ENCODE measurements at regions not wholly inside any gene's neighbourhood (a gene's known extent, or its start where the extent isn't known, plus 50 kb on each side); places are given as distances from the start of the nearest gene placed in this dataset.
"Not testable (repeated sequence)": the region's sequence is repeated elsewhere in the genome, so short reads cannot be mapped to it uniquely, and the experiment has no call there.

DNA sequence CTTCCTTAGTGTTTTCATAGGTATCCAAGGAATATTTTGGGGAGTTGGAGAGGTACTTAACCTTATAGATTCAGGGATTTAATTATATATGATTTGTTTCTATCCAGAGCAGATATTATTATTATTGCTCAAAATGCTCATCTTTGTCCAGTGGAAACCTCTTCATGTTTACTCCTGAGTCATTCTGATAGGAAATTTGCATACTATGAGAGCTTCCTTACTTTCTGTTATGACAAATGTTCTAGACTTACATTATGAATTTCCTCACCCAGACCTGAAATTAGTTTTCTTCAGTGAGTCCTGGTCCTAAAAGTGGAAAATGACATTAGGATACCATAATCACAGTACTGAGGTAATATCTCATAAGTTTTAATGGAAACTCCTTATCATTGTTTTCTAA lies 57.5 kb upstream of the PLPPR5 start:
- ATAC-seq (no peak), DNase-seq (no peak)
- intact Hi-C loops (cut with DNase I) = no loop called here

- intact Hi-C loops (cut with DNase I) = no loop called here
- ATAC-seq (no peak), DNase-seq (no peak)
Measured at GRCh38 chr1:99069146-99069545, 64.5 kb upstream of the PLPPR5 start.

GRCh38 chr1:99078529-99078928 lies 73.9 kb upstream of the PLPPR5 start:
- ATAC-seq = not testable (repeated sequence)

DNA sequence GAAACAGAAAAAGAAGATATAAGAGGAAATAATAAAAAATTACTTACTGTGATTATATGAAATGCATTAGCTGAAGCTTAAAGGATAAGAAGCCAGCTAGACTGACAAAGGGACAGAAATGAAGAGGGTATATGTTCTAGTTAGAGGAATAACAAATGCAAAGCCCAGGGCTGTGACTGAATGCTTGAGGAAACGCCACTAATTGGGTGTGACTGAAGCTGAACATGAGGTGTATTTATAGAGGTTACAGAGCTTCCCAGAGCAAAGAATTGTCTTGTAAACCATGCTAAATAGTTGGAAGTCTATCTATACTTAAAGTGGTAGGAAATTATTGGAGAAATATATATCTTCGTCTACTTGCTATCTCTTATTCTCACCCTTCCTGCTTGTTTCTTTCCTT lies 77.7 kb upstream of the PLPPR5 start:
- intact Hi-C loops (cut with DNase I) = no loop called here
- DNase-seq (no peak), ATAC-seq (no peak)

More at GRCh38 chr1:99078529-99078928, 73.9 kb upstream of the PLPPR5 start:
- DNase-seq; intact Hi-C loops (cut with DNase I): not testable (repeated sequence)

DNA sequence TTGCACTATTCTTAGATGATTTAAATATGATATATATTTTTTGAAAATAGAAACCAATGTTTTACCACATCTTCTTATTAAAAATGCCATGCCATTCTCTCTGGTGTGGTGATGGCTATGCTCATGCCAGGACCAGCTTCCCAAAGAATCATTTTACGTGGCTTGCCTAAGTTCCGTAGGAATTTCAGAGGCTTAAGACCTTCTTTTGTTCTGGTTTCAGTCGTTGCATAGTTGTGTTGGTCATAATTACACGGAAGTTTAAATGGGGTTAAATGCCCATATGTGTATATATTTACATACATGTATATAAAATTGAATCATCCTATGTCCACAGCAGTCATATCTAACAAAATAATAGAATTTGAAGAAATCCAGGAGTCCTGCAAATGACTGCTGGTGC lies 78.7 kb upstream of the PLPPR5 start:
- ATAC-seq (no peak), DNase-seq (no peak)
- intact Hi-C loops (cut with DNase I) = no loop called here

DNA sequence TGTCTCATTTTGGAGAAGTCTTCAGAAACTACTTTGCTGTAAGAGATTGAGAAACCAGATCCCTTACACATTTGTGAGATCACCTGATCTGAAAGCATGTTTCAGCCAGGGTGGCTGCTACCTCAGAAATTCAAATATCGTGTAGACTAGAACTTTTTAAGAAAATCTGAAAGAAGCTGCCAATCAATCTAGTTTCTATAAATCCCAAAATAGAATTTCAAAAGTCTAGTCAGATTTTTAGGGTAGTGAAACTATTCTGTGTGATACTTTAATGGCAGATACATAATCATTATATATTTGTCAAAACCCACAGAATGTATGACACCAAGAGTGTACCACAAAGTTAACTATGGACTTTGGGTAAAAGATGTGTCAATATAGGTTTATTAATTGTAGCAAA lies 79.9 kb upstream of the PLPPR5 start:
- intact Hi-C loops (cut with DNase I) = no loop called here
- ATAC-seq (no peak), DNase-seq (no peak)

DNA sequence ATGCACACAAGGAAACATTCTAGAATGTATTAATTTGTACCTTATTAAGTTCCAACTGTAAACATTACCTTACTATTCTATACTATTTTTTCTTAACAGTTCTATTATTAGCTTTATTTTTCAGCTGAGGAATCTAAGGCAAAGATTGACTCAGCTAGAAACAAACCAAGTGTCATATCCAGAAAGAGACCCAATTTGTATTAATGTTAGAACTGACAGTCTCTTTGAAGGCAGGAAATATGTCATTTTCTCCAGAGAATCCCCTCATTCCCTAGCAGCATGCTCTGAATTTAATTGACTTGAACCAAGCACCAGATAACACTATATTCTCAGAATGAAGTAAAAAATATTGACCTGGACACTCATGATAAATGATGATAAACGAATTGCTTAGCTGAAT lies 81.4 kb upstream of the PLPPR5 start:
- intact Hi-C loops (cut with DNase I) = no loop called here
- DNase-seq = no peak
- no peak for ATAC-seq

- no peak for ATAC-seq
- intact Hi-C loops (cut with DNase I) = no loop called here
- no peak for DNase-seq
Measured at GRCh38 chr1:99098589-99098988, 93.9 kb upstream of the PLPPR5 start.

DNA sequence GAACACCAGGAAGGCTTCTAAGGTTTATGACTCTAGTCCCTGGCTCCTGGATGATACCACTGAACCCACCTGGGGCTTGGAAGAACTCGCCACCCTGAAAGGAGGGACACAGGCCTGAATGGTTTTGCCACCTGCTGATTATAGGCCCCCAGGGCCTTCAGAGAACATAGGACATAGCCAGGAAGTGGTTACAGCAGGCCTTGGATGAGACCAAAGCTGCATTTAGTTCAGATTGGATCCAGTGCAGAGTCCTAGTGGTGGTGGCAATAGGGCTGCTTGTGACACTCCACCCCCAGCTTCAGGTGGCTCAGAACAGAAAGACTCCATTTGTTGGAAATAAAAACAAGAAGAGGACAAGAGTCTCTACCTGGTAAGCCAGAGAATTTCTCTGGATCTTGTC lies 101.6 kb upstream of the PLPPR5 start:
- DNase-seq (no peak), ATAC-seq (no peak)
- intact Hi-C loops (cut with DNase I) = no loop called here

- no peak for DNase-seq
- no peak for ATAC-seq
- intact Hi-C loops (cut with DNase I) = no loop called here
Measured at GRCh38 chr1:99107680-99108079, 103.0 kb upstream of the PLPPR5 start.

- ATAC-seq (no peak), DNase-seq (no peak)
- intact Hi-C loops (cut with DNase I) = no loop called here
Measured at GRCh38 chr1:99110140-99111041, 105.7 kb upstream of the PLPPR5 start.

DNA sequence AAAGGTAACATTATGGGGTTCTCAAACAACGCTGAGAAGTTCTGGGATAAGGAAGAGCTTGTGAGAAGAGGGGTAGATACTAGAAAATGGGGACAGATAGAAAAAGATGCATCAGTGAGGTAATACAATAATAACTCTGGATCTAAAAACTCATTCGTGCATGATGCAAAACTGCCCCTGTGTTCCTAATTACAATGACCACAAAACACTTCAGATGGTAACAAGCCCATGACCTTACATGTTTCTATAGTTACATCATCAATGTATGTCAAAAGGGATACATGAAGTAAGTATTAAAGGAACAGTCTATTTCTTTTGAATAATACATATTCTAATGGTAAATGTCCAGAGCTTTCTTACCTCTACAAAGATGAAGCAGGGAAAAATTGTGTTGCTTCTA lies 110.6 kb upstream of the PLPPR5 start:
- ATAC-seq = no peak
- no peak for DNase-seq
- intact Hi-C loops (cut with DNase I) = no loop called here

DNA sequence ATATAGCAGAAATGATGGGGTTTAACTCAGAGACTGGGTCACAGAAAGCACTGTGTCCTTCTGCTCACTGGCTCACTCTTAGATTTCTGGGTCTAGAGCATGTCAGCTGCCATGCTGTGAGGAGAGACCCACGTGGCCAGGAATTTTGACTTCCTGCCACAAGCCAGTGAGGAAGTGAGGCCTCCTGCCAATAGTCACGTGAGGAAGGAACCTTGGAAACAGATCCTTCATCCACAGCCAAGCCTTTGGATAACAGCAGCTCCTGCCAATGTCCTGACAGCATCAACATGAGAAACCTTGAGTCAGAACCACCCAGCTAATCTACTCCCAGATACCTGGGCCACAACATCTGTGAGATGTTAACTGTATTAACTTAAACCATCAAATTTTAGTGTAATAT lies 114.5 kb upstream of the PLPPR5 start:
- intact Hi-C loops (cut with DNase I) = no loop called here
- no peak for DNase-seq
- no peak for ATAC-seq

DNA sequence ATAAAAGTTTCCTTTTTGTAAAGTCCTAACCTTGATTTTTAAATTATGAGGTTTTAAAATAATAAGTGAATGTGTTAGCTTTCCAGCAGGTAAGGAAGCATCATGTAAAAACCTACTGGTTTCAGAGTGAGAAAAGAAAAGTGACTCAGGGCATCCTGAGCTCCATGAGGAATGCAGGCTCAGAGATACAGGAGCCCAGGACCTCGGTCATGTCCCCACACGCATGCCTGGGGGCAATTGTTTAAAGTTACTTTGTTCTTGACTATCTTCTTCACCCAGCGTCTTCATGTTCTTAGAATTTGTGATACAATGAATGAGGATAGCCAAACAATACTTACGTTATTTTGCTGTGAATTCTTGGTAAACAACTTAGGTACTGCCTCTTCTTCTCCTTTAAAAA lies 117.4 kb upstream of the PLPPR5 start:
- ATAC-seq = no peak
- intact Hi-C loops (cut with DNase I) = no loop called here
- no peak for DNase-seq

GRCh38 chr1:99123936-99124335 lies 119.3 kb upstream of the PLPPR5 start:
- DNase-seq (no peak), ATAC-seq (no peak)
- intact Hi-C loops (cut with DNase I) = no loop called here

- intact Hi-C loops (cut with DNase I) = no loop called here
- no peak for DNase-seq
- ATAC-seq = no peak
Measured at GRCh38 chr1:99131546-99131945, 126.9 kb upstream of the PLPPR5 start.

DNA sequence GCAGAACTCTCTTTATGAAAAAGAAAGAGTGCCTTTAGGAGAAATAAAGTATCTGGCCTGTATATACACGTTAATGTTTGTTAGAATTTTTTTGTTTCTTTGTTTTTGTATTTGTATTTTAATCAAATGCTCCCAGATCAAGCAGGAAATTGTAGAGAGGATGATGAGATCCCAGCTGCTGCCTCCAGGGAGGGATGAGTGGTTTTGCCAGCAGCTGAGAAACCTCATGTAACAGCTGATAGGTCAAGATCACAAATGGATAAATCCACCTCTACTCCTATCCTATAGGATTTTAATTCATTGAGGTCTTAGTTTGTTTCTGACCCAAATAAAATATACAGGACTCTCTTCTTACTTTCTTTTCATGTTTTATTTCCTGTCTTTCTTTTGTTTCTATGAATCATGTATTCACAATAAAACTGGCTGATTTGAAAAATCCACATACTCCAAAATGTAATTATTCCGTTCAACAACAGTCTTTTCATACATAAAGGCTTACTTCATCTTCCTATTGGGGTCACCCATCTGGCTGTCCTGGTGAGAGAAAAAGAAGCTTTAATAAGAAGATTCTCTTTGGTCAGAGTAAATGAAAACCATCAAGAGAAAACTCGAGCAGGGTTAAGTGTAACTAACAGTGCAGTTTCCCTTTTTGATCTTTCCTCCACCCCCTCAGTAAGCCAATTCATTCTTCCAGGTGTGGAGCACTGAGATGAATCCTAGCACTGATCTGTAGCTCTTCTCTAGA lies 129.3 kb upstream of the PLPPR5 start:
- intact Hi-C loops (cut with DNase I) = no loop called here
- ATAC-seq = no peak
- DNase-seq = no peak

DNA sequence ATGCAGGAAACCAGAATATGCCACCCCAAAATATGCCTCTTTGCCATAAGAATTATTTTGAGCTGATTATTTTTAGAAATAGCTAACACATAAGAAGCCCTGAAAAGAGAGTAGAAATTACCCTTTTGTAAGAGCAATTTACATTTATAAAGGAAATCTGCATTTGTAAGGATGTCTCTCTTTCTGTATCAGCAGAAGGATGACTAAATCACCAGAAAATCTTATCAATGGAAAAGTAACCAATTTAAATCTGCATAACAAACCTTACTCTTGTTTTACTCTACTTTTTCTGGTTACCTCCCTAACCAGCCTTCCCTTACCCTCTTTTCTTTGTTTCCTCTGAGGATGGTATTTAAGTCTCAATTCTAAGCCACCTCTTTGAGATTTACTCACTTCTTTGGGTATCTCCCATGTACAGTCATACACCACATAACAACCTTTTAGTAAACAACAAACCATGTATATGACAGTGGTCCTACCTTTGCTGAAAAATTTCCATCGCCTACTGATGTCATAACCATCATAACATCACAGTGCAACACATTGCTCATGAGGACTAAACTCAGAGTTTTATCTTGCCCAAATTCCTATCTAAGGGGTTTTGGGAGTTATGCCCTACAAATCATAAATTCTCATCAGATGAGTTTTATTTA lies 126.6 kb upstream of the PLPPR4 start:
- intact Hi-C loops (cut with DNase I) = no loop called here
- no peak for ATAC-seq
- DNase-seq = no peak

GRCh38 chr1:99139876-99140275 lies 124.4 kb upstream of the PLPPR4 start:
- ATAC-seq (no peak), DNase-seq (no peak)
- intact Hi-C loops (cut with DNase I) = no loop called here

GRCh38 chr1:99146129-99146848 lies 118.0 kb upstream of the PLPPR4 start:
- no peak for DNase-seq
- intact Hi-C loops (cut with DNase I) = no loop called here
- no peak for ATAC-seq
